H9 (cell line): ENCODE measurements at regions not wholly inside any gene's neighbourhood (a gene's known extent, or its start where the extent isn't known, plus 50 kb on each side); places are given as distances from the start of the nearest gene placed in this dataset.

Experiments used
- DNase-seq: peaks from one replicate; pipeline ENCODE4 v3.0.0-alpha.2; 2017
- H2AFZ ChIP-seq: one replicate; pipeline ENCODE4 v1.6.1; 2013; ENCODE audit warnings: mild to moderate bottlenecking, low read length, control low read depth, moderate library complexity
- H2AK5ac ChIP-seq: 2 replicates; pipeline ENCODE4 v1.6.1; 2013; ENCODE audit warnings: low read length, control low read depth, mixed read lengths; ENCODE audit not compliant: insufficient read length
- H2BK120ac ChIP-seq: one replicate; pipeline ENCODE4 v1.6.1; 2013; ENCODE audit warnings: low read depth, mild to moderate bottlenecking, low read length, control low read depth, inconsistent platforms; ENCODE audit not compliant: poor library complexity, severe bottlenecking
- H2BK12ac ChIP-seq: 2 replicates; pipeline ENCODE4 v1.6.1; 2013; ENCODE audit warnings: low read length, control low read depth, mixed read lengths, low read depth; ENCODE audit not compliant: insufficient read length
- H2BK15ac ChIP-seq: 2 replicates; pipeline ENCODE4 v1.6.1; 2013; ENCODE audit warnings: low read depth, low read length, control low read depth
- H2BK20ac ChIP-seq: one replicate; pipeline ENCODE4 v1.6.1; 2013; ENCODE audit warnings: low read depth, mild to moderate bottlenecking, low read length, control low read depth, inconsistent platforms; ENCODE audit not compliant: poor library complexity, severe bottlenecking
- H2BK5ac ChIP-seq: 2 replicates; pipeline ENCODE4 v1.6.1; 2013; ENCODE audit warnings: low read length, control low read depth, mixed read lengths; ENCODE audit not compliant: insufficient read length
- H3K14ac ChIP-seq: 2 replicates; pipeline ENCODE4 v1.6.1; 2013; ENCODE audit warnings: low read length, control low read depth; ENCODE audit not compliant: insufficient read depth
- H3K18ac ChIP-seq: 2 replicates; pipeline ENCODE4 v1.6.1; 2013; ENCODE audit warnings: low read depth, mild to moderate bottlenecking, mixed read lengths, low read length, control low read depth; ENCODE audit not compliant: insufficient read length
- H3K23ac ChIP-seq: 2 replicates; pipeline ENCODE4 v1.6.1; 2013; ENCODE audit warnings: low read length, control low read depth, mixed read lengths, low read depth; ENCODE audit not compliant: insufficient read length
- H3K23me2 ChIP-seq: 2 replicates; pipeline ENCODE4 v1.6.1; 2013; ENCODE audit warnings: low read depth, mild to moderate bottlenecking, mixed read lengths, low read length, control low read depth; ENCODE audit not compliant: insufficient read length, poor library complexity, severe bottlenecking
- H3K27ac ChIP-seq: 2 replicates; pipeline ENCODE4 v1.5.1; 2013; ENCODE audit warnings: low read length, control low read depth, mixed read lengths, low read depth; ENCODE audit not compliant: insufficient read length
- H3K27me3 ChIP-seq: 2 replicates; pipeline ENCODE4 v1.6.1; 2013; ENCODE audit warnings: low read length, control low read depth, inconsistent platforms; ENCODE audit not compliant: insufficient read depth
- H3K4ac ChIP-seq: 2 replicates; pipeline ENCODE4 v1.6.1; 2013; ENCODE audit warnings: low read depth, mild to moderate bottlenecking, control low read depth, inconsistent platforms, low read length, moderate library complexity
- H3K4me1 ChIP-seq: 2 replicates; pipeline ENCODE4 v1.6.1; 2013; ENCODE audit warnings: low read length, control low read depth, inconsistent platforms; ENCODE audit not compliant: insufficient read depth
- H3K4me2 ChIP-seq: 2 replicates; pipeline ENCODE4 v1.6.1; 2013; ENCODE audit warnings: low read length, control low read depth, mixed read lengths; ENCODE audit not compliant: insufficient read length, insufficient read depth
- H3K56ac ChIP-seq: 2 replicates; pipeline ENCODE4 v1.6.1; 2013; ENCODE audit warnings: low read depth, mild to moderate bottlenecking, mixed read lengths, low read length, control low read depth; ENCODE audit not compliant: insufficient read length
- H3K79me1 ChIP-seq: 2 replicates; pipeline ENCODE4 v1.6.1; 2013; ENCODE audit warnings: low read depth, mild to moderate bottlenecking, moderate library complexity, low read length, control low read depth, inconsistent platforms; ENCODE audit not compliant: insufficient read depth, poor library complexity, severe bottlenecking
- H3K79me2 ChIP-seq: 2 replicates; pipeline ENCODE4 v1.6.1; 2013; ENCODE audit warnings: low read length, control low read depth, inconsistent platforms; ENCODE audit not compliant: insufficient read depth
- H3K9ac ChIP-seq: 2 replicates; pipeline ENCODE4 v1.6.1; 2013; ENCODE audit warnings: low read length, control low read depth, mixed read lengths; ENCODE audit not compliant: insufficient read length; ENCODE audit errors: extremely low read depth
- H3K9me3 ChIP-seq: one replicate; pipeline ENCODE4 v1.6.1; 2013; ENCODE audit warnings: low read depth, low read length, inconsistent platforms; ENCODE audit not compliant: control insufficient read depth
- H3T11ph ChIP-seq: one replicate; pipeline ENCODE4 v1.6.1; 2013; ENCODE audit warnings: mild to moderate bottlenecking, low read length, control low read depth, inconsistent platforms
- H4K20me1 ChIP-seq: one replicate; pipeline ENCODE4 v1.6.1; 2013; ENCODE audit not compliant: control insufficient read depth, insufficient read length, insufficient read depth
- H4K5ac ChIP-seq: 2 replicates; pipeline ENCODE4 v1.6.1; 2013; ENCODE audit warnings: low read depth, mild to moderate bottlenecking, mixed read lengths, low read length, control low read depth; ENCODE audit not compliant: insufficient read length
- H4K8ac ChIP-seq: replicated peaks from 2 replicates; pipeline ENCODE4 v1.6.1; 2013; ENCODE audit warnings: low read length, control low read depth, mixed read lengths, low read depth; ENCODE audit not compliant: insufficient read length
- H4K91ac ChIP-seq: 2 replicates; pipeline ENCODE4 v1.6.1; 2013; ENCODE audit warnings: low read depth, mild to moderate bottlenecking, moderate library complexity, mixed read lengths, low read length, control low read depth; ENCODE audit not compliant: insufficient read length
- H3K27ac Mint-ChIP-seq, 3 experiments: 2 replicates in 2 of 3; 3 replicates in 1 of 3; pipeline ENCODE4 v1.8.0; 2020 to 2021; ENCODE audit warnings: mixed read lengths in 3 of 3, mild to moderate bottlenecking in 1 of 3, moderate library complexity in 1 of 3
- H3K27me3 Mint-ChIP-seq: 2 replicates; pipeline ENCODE4 v1.8.0; 2021; ENCODE audit warnings: low read depth, mild to moderate bottlenecking, moderate library complexity, mixed read lengths
- H3K36me3 Mint-ChIP-seq, 3 experiments: 2 replicates in 2 of 3; 3 replicates in 1 of 3; pipeline ENCODE4 v1.8.0; 2020 to 2021; ENCODE audit warnings: low read depth in 3 of 3, mixed read lengths in 3 of 3; ENCODE audit not compliant: insufficient read depth in 1 of 3
- H3K4me1 Mint-ChIP-seq, 2 experiments: 2 replicates each; pipeline ENCODE4 v1.8.0; 2020; ENCODE audit warnings: mixed read lengths in 2 of 2
- H3K4me3 Mint-ChIP-seq, 2 experiments: 2 replicates in 1 of 2; 3 replicates in 1 of 2; pipeline ENCODE4 v1.8.0; 2020 to 2021; ENCODE audit warnings: mild to moderate bottlenecking in 2 of 2, mixed read lengths in 2 of 2, moderate library complexity in 1 of 2
- H3K9me3 Mint-ChIP-seq, 2 experiments: 2 replicates in 1 of 2; 3 replicates in 1 of 2; pipeline ENCODE4 v1.8.0; 2020; ENCODE audit warnings: mild to moderate bottlenecking in 2 of 2, mixed read lengths in 2 of 2, moderate library complexity in 1 of 2
- WGBS: extraction: QIAGEN DNeasy Blood & Tissue Kit; methylation state at CpG from one replicate; pipeline ENCODE4 v1.1.7; 2013; ENCODE audit warnings: missing lambda C conversion rate, low lambda C conversion rate, mixed read lengths; ENCODE audit not compliant: insufficient read length; ENCODE audit errors: extremely low coverage; 5-methylcytosine and 5-hydroxymethylcytosine counted together
- TF ChIP-seq, protein P1 (sequence below): fragments of 200-600 bp; sonication (generic); conservative IDR thresholded peaks from 3 replicates; pipeline ENCODE4 v1.8.0; 2021; ENCODE audit warnings: antibody characterized with exemption, mild to moderate bottlenecking

- Histone ChIP-seq H3T11ph (no peak overlapping the region), H3K4me1 (no peaks in the 10 kb centered on the region), H3K9ac (no peak overlapping the region), H3K23me2 (no peaks in the 10 kb centered on the region), H2BK20ac (no peak overlapping the region), H4K8ac (no peak overlapping the region), H3K4me2 (no peak overlapping the region), H3K79me1 (no peaks in the 10 kb centered on the region), H2AK5ac (no peak overlapping the region), H4K91ac (no peak overlapping the region), H3K14ac (no peak overlapping the region), H3K4ac (no peak overlapping the region), H4K20me1 (no peaks in the 10 kb centered on the region), H3K23ac (no peak overlapping the region), H2BK5ac (no peak overlapping the region), H3K9me3 (no peaks in the 10 kb centered on the region), H2BK120ac (no peak overlapping the region), H2AFZ (no peak overlapping the region), H3K27me3 (no peaks in the 10 kb centered on the region), H2BK15ac (no peak overlapping the region), H3K56ac (no peak overlapping the region), H3K79me2 (no peaks in the 10 kb centered on the region), H3K27ac (no peak overlapping the region), H3K18ac (no peak overlapping the region), H2BK12ac (no peak overlapping the region), H4K5ac (no peak overlapping the region)
- H3K4me1 Mint-ChIP-seq = no peaks in the 10 kb centered on the region
- H3K36me3 Mint-ChIP-seq = peaks cover 6 to 12% (median 11%) of the 10 kb centered on the region in 3 experiments; a peak in 5 of 7 replicates
- TF ChIP-seq, protein P1, sequence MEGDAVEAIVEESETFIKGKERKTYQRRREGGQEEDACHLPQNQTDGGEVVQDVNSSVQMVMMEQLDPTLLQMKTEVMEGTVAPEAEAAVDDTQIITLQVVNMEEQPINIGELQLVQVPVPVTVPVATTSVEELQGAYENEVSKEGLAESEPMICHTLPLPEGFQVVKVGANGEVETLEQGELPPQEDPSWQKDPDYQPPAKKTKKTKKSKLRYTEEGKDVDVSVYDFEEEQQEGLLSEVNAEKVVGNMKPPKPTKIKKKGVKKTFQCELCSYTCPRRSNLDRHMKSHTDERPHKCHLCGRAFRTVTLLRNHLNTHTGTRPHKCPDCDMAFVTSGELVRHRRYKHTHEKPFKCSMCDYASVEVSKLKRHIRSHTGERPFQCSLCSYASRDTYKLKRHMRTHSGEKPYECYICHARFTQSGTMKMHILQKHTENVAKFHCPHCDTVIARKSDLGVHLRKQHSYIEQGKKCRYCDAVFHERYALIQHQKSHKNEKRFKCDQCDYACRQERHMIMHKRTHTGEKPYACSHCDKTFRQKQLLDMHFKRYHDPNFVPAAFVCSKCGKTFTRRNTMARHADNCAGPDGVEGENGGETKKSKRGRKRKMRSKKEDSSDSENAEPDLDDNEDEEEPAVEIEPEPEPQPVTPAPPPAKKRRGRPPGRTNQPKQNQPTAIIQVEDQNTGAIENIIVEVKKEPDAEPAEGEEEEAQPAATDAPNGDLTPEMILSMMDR = no peak
- no peak overlapping the region for H3K27ac Mint-ChIP-seq
- no peak overlapping the region for H3K4me3 Mint-ChIP-seq
- WGBS = no CpG with 5 or more reads among the region's 1 CpG
- no peak for DNase-seq
- peaks cover 16 to 17% of the 10 kb centered on the region in 2 experiments for H3K9me3 Mint-ChIP-seq
- no peaks in the 10 kb centered on the region for H3K27me3 Mint-ChIP-seq
Observed at GRCh38 chr4:114527170-114527569, 71.4 kb upstream of the UGT8 start.
